Epithelial cell of prostate (primary cell): ENCODE measurements at regions not wholly inside any gene's neighbourhood (a gene's known extent, or its start where the extent isn't known, plus 50 kb on each side); places are given as distances from the start of the nearest gene placed in this dataset.

Experiments
- DNase-seq: peaks from one replicate; pipeline ENCODE4 v3.0.0-alpha.2; 2011; ENCODE audit warnings: low read depth, low spot score
- H3K27ac ChIP-seq: fragments of 450-650 bp; 2 replicates; pipeline ENCODE4 v1.5.1; 2017; ENCODE audit warnings: mild to moderate bottlenecking

- H3K27ac ChIP-seq, result no peak overlapping the region
- no peak for DNase-seq
Measured at GRCh38 chr10:91694170-91694794, 61.4 kb upstream of the PPP1R3C start.

- DNase-seq, result no peak
- peak overlapping the region; percentile 84 for H3K27ac ChIP-seq
Measured at GRCh38 chr10:91691981-91692380, 59.1 kb upstream of the PPP1R3C start.

DNA sequence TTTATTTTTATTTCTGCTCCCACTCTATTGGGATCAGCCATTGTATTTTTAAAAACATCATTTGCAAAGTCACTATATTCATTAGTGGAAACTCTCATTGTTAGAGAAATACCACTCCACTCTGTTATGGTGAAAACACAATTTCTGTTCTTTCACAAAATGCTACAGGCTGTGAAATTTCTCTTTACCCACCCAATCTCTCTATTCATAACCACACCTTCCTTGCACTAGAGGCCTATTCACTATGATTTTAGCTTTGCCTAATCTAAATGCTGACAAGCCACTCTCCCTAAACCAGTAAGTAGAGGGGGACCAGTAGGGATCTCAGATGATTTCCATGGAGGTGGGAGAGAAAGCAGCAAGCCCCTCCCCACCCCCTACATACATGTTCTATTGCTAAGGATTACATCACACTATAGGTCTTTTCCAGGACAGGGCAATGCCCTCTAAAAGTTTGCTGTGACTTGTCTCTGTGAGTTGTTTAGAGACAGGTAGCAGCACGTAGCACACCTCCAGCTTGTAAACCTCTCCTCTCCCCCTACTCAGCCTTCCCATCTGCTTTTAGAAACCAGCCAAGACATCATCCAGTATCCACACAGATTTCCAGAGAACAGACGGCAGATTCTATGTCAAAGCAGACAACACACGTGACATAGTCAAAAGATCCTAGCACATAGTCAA is 58.3 kb upstream of the PPP1R3C start:
- peak overlapping the region; percentile 84 for H3K27ac ChIP-seq
- no peak for DNase-seq

DNA sequence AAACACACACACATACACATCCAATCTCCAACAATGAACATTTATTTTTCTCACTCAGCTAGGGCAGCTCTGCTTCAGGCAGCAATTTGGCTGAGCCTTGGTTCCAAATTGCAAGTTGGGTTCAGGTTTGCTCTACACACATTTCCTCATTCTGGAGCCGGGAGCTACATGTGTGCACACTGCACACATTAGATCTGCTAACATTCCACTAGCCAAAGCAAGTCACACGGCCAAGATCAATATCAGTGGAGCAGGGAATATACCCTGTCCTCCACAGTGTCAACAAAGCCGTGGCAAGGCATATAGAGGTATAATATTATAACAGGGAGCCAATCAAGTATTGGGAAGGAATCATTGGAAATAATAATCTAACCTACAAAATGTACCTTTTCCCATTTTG is 57.5 kb upstream of the PPP1R3C start:
- H3K27ac ChIP-seq, result peak overlapping the region; percentile 84
- no peak for DNase-seq

DNA sequence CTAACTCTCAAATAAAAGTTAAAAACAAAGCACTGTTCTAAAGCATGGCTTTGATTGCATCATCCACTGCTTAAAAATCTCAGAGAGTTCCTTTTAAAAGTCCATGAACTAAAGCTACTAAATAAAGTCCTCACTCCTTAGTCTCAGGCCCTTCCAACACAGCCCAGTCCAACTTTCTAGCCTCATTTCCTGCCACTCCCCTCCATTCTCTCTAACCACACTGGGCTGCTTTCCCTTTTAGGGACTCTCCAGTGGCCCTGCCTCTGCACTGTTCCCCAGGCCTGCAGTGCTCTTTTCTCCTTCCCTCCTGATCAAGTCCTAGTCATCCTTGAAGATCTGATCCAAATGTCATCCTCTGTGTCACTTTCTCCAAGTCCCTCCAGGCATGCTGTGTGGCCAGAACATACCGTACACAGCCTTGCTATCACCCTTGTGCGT is 56.9 kb upstream of the PPP1R3C start:
- peak overlapping the region; percentile 84 for H3K27ac ChIP-seq
- DNase-seq, result no peak

DNA sequence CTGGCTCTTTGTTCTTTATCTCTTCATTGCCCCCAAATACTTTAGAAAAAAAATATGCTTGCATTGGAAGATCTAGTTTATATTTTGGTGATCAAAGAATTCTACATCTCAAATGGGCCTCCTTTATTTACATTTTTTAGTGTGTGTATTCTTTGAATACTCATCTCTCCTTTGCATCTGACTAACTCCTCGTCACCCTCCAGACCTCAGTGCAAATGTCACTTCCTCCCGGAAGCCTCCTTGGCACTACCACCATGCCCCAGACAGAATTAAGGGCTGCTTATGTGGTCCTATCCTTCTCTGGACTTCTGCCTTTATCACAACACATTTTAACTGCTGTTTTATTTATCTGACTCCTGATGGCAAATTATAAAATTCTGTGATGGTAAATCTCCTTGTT is 52.0 kb upstream of the PPP1R3C start:
- DNase-seq, result no peak
- peak overlapping the region; percentile 77 for H3K27ac ChIP-seq

DNA sequence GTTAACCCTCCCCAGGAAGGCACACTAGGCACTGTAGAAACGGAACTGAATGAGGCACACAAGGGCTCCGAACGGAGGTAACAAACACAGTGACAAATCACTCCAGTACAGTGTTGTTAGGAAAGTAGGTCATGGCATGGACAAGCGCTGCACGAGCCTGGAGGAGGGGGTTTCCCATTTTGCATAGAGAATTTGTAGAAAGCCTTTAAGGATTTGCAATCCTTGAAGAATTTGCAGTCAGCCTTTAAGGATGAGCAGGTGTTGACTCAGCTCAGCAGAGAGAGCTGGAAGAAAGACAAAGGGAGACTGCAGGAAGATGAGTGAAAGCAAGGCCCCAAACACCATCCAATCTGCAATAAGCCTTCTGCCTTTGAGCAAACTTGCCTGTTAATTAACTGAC is 51.1 kb upstream of the PPP1R3C start:
- H3K27ac ChIP-seq, result peak overlapping the region; percentile 77

GRCh38 chr10:91682912-91683311 is 50.0 kb upstream of the PPP1R3C start:
- peak overlapping the region; percentile 77 for H3K27ac ChIP-seq
- DNase-seq, result no peak

More for the DNA sequence above, 51.1 kb upstream of the PPP1R3C start:
- DNase-seq, result peak; percentile 74
